Mesenchymal stem cell (in vitro differentiated cells and primary cell): ENCODE measurements at regions not wholly inside any gene's neighbourhood (a gene's known extent, or its start where the extent isn't known, plus 50 kb on each side); places are given as distances from the start of the nearest gene placed in this dataset.

Experiments
- DNase-seq: peaks from one replicate; pipeline ENCODE4 v3.0.0-alpha.2; 2013
- H2AFZ ChIP-seq: one replicate; pipeline ENCODE4 v1.6.1; 2013; ENCODE audit warnings: low read depth, mild to moderate bottlenecking, control low read depth, inconsistent platforms, low read length, moderate library complexity
- H2AK5ac ChIP-seq: 2 replicates; pipeline ENCODE4 v1.6.1; 2013; ENCODE audit warnings: low read length, moderate library complexity, mild to moderate bottlenecking, inconsistent platforms; ENCODE audit not compliant: severe bottlenecking
- H2BK120ac ChIP-seq: one replicate; pipeline ENCODE4 v1.6.1; 2013; ENCODE audit warnings: low read depth, mild to moderate bottlenecking, inconsistent platforms, low read length, moderate library complexity
- H2BK12ac ChIP-seq, 2 experiments: one replicate each; pipeline ENCODE4 v1.6.1; 2013; ENCODE audit warnings: inconsistent platforms in 2 of 2, low read length in 2 of 2, mild to moderate bottlenecking in 2 of 2, moderate library complexity in 2 of 2, control low read depth in 1 of 2
- H2BK15ac ChIP-seq: one replicate; pipeline ENCODE4 v1.6.1; 2013; ENCODE audit warnings: mild to moderate bottlenecking, low read depth, inconsistent platforms; ENCODE audit not compliant: poor library complexity, severe bottlenecking
- H2BK5ac ChIP-seq: 2 replicates; pipeline ENCODE4 v1.6.1; 2013; ENCODE audit warnings: low read depth, mild to moderate bottlenecking, low read length, control low read depth, inconsistent platforms; ENCODE audit not compliant: poor library complexity, severe bottlenecking
- H3K14ac ChIP-seq, 2 experiments: one replicate each; pipeline ENCODE4 v1.6.1; 2013; ENCODE audit warnings: inconsistent platforms in 2 of 2, low read length in 2 of 2, control low read depth in 1 of 2, mild to moderate bottlenecking in 1 of 2, moderate library complexity in 1 of 2
- H3K18ac ChIP-seq, 2 experiments: one replicate each; pipeline ENCODE4 v1.6.1; 2013; ENCODE audit warnings: inconsistent platforms in 2 of 2, low read length in 2 of 2, control low read depth in 1 of 2, low read depth in 1 of 2, mild to moderate bottlenecking in 1 of 2
- H3K23ac ChIP-seq, 2 experiments: one replicate each; pipeline ENCODE4 v1.6.1; 2013; ENCODE audit warnings: inconsistent platforms in 2 of 2, low read length in 2 of 2, mild to moderate bottlenecking in 2 of 2, moderate library complexity in 2 of 2, control low read depth in 1 of 2
- H3K27ac ChIP-seq: 2 replicates; pipeline ENCODE4 v1.5.1; 2013; ENCODE audit warnings: mild to moderate bottlenecking, moderate library complexity, low read length, control low read depth, inconsistent platforms; ENCODE audit not compliant: poor library complexity, severe bottlenecking
- H3K27me3 ChIP-seq, 2 experiments: 2 replicates each; pipeline versions ENCODE4 v1.6.1 to v1.7.0; 2013; ENCODE audit warnings: low read length in 2 of 2, mild to moderate bottlenecking in 2 of 2, moderate library complexity in 2 of 2, control low read depth in 1 of 2, inconsistent platforms in 1 of 2; ENCODE audit not compliant: control insufficient read depth in 1 of 2, insufficient read depth in 1 of 2
- H3K36me3 ChIP-seq, 2 experiments: 2 replicates each; pipeline versions ENCODE4 v1.6.1 to v1.7.0; 2013; ENCODE audit warnings: low read length in 2 of 2, control low read depth in 1 of 2, inconsistent platforms in 1 of 2, low read depth in 1 of 2, mild to moderate bottlenecking in 1 of 2; ENCODE audit not compliant: insufficient read depth in 2 of 2, control insufficient read depth in 1 of 2
- H3K4ac ChIP-seq, 2 experiments: one replicate each; pipeline ENCODE4 v1.6.1; 2013; ENCODE audit warnings: inconsistent platforms in 2 of 2, low read length in 2 of 2, mild to moderate bottlenecking in 2 of 2, moderate library complexity in 2 of 2, control low read depth in 1 of 2, low read depth in 1 of 2
- H3K4me1 ChIP-seq: 2 replicates; pipeline ENCODE4 v1.6.1; 2013; ENCODE audit warnings: low read depth, low read length, control low read depth; ENCODE audit not compliant: control insufficient read depth, insufficient read depth
- H3K4me2 ChIP-seq: 2 replicates; pipeline ENCODE4 v1.6.1; 2013; ENCODE audit warnings: low read length, mild to moderate bottlenecking, inconsistent platforms; ENCODE audit not compliant: poor library complexity, severe bottlenecking
- H3K4me3 ChIP-seq, 2 experiments: 2 replicates each; pipeline versions ENCODE4 v1.5.1 to v1.7.0; 2013; ENCODE audit warnings: low read length in 2 of 2, mild to moderate bottlenecking in 2 of 2, control low read depth in 1 of 2, low read depth in 1 of 2; ENCODE audit not compliant: insufficient read depth in 1 of 2
- H3K79me1 ChIP-seq: replicated peaks from 2 replicates; pipeline ENCODE4 v1.6.1; 2013; ENCODE audit warnings: mild to moderate bottlenecking, control low read depth, low read length, inconsistent platforms; ENCODE audit not compliant: poor library complexity, severe bottlenecking
- H3K9ac ChIP-seq: 2 replicates; pipeline ENCODE4 v1.7.0; 2013; ENCODE audit warnings: mild to moderate bottlenecking, low read length, moderate library complexity
- H3K9me3 ChIP-seq: 2 replicates; pipeline ENCODE4 v1.7.0; 2013; ENCODE audit warnings: mild to moderate bottlenecking, low read length; ENCODE audit not compliant: control insufficient read depth
- H4K8ac ChIP-seq: one replicate; pipeline ENCODE4 v1.6.1; 2013; ENCODE audit warnings: inconsistent platforms, mild to moderate bottlenecking, low read length, moderate library complexity
- H4K91ac ChIP-seq: one replicate; pipeline ENCODE4 v1.6.1; 2013; ENCODE audit warnings: mild to moderate bottlenecking, low read length, inconsistent platforms
- WGBS: methylation state at CpG from one replicate; pipeline ENCODE4 v1.1.7; 2013; ENCODE audit warnings: mixed read lengths; 5-methylcytosine and 5-hydroxymethylcytosine counted together

DNA sequence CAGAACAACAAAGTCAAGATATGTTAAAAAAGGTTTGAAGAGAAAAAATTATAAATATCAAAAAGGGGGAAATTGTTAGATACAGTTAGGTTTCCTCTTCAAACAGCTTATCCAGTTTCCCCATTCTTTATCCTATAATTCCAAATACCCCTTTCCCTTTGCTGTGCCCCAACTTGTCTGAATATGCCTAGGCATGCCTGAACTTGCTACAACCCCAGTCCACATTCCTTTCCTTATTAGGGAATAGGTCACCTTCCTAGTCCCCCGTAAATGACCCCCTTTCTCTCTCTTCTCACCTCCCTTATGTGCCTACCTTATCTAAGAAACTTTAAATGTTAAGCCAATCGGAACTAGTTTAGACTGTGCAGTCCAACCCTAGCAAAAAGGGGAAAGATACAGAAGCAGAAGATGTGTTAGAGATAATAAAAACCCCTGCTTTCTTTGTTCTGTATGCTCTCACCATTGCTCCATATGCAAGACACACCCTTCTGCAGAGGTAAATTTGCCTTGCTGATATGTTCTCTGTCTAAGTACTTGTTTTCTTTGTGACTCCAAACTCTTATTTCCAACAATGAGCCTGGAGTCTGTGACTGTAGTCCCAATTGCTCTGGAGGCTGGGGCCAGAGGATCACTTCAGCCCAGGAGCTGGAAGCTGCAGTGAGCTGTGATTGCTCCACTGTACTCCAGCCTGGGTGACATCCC, 810.1 kb downstream of the PLA2G4A start:
- no peak for DNase-seq
- 75% methylated on average over 1 of the region's 2 CpGs for WGBS
- no peak overlapping the region for H3K4me2 ChIP-seq

GRCh38 chr1:187641015-187641414, 812.3 kb downstream of the PLA2G4A start:
- Histone ChIP-seq H3K23ac (no peak overlapping the region), H3K79me1 (no peaks in the 10 kb centered on the region), H3K18ac (no peak overlapping the region), H2BK120ac (no peak overlapping the region), H2BK12ac (no peak overlapping the region), H2AK5ac (no peak overlapping the region), H3K9ac (no peak overlapping the region), H2BK5ac (no peak overlapping the region), H4K8ac (no peak overlapping the region), H3K36me3 (no peaks in the 10 kb centered on the region), H4K91ac (no peak overlapping the region), H3K4ac (no peak overlapping the region), H3K27ac (no peak overlapping the region), H2AFZ (no peak overlapping the region), H3K4me2 (no peak overlapping the region), H3K14ac (no peak overlapping the region), H3K4me1 (no peaks in the 10 kb centered on the region), H3K27me3 (no peaks in the 10 kb centered on the region), H3K4me3 (no peak overlapping the region), H3K9me3 (peaks cover 10% of the 10 kb centered on the region), H2BK15ac (no peak overlapping the region)
- WGBS, result 82% methylated on average over 5 of the region's 5 CpGs
- no peak for DNase-seq

More for the DNA sequence above, 810.1 kb downstream of the PLA2G4A start:
- Histone ChIP-seq H3K18ac (no peak overlapping the region), H3K4me1 (no peaks in the 10 kb centered on the region), H3K23ac (no peak overlapping the region), H2BK12ac (no peak overlapping the region), H3K4ac (no peak overlapping the region), H2BK120ac (no peak overlapping the region), H2AK5ac (no peak overlapping the region), H3K14ac (no peak overlapping the region), H3K4me3 (no peak overlapping the region), H3K27me3 (no peaks in the 10 kb centered on the region), H3K9me3 (peaks cover 7% of the 10 kb centered on the region), H3K79me1 (no peaks in the 10 kb centered on the region), H3K27ac (no peak overlapping the region), H4K91ac (no peak overlapping the region), H2BK15ac (no peak overlapping the region), H3K9ac (no peak overlapping the region), H2AFZ (no peak overlapping the region), H2BK5ac (no peak overlapping the region), H4K8ac (no peak overlapping the region), H3K36me3 (no peaks in the 10 kb centered on the region)

DNA sequence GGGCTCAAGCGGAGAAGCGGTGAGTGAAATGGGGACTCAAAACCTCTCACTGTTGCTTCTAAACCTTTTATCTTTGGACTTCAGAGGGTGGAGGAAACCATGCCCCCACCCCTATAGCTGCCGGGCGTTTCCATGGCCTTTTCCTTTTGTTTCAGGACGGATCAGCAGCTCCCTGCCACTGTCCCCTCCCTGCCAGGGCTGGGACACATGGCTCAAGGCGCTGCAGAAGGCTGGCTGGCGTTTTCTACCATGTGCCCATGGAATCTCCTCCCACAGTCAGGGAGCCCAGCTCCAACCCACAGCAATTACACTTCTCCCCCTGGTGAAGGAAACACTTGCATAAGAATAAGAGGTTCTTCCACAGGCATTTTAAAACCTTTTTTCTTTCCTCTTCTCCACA, 812.7 kb downstream of the PLA2G4A start:
- peak overlapping the region; percentile 19 for H4K8ac ChIP-seq
- no peak overlapping the region for H3K23ac ChIP-seq
- no peak overlapping the region for H3K27ac ChIP-seq
- H3K9me3 ChIP-seq, result peaks cover 10% of the 10 kb centered on the region
- no peak overlapping the region for H2AFZ ChIP-seq
- no peak overlapping the region for H2BK12ac ChIP-seq
- H3K4ac ChIP-seq, result no peak overlapping the region
- H4K91ac ChIP-seq, result no peak overlapping the region
- no peaks in the 10 kb centered on the region for H3K36me3 ChIP-seq
- no peak overlapping the region for H2BK5ac ChIP-seq
- no peaks in the 10 kb centered on the region for H3K4me1 ChIP-seq
- peak; percentile 18 for DNase-seq
- no peak overlapping the region for H2AK5ac ChIP-seq
- no peaks in the 10 kb centered on the region for H3K27me3 ChIP-seq
- no peak overlapping the region for H3K4me3 ChIP-seq
- H3K9ac ChIP-seq, result no peak overlapping the region
- H2BK120ac ChIP-seq, result no peak overlapping the region
- no peak overlapping the region for H3K14ac ChIP-seq
- H3K4me2 ChIP-seq, result no peak overlapping the region
- no peaks in the 10 kb centered on the region for H3K79me1 ChIP-seq
- 77% methylated on average over 7 of the region's 7 CpGs for WGBS
- H2BK15ac ChIP-seq, result no peak overlapping the region
- H3K18ac ChIP-seq, result no peak overlapping the region

DNA sequence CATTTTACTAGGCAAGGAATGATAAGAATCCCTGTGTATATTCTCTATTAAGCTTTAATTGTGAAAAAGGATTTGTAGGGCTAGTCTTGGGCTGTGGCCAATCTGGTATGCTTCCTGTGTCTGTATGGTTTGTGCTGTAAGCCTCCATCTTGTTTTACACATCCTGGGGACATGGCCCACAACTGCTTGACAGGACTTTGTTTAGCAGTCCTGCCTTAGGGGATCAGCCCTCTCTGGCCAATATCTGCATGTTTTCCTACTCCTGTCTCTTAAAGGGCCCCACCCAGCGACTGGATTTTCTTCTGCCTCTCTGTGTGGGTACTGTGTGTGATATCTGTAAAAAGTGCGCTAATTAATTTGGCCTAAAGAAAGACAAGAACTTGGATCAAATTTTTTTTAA, 813.2 kb downstream of the PLA2G4A start:
- Histone ChIP-seq H3K9ac (no peak overlapping the region), H3K4me2 (no peak overlapping the region), H3K14ac (no peak overlapping the region), H3K18ac (peak overlapping the region in 1 of 2 experiments; percentile 18), H2BK15ac (no peak overlapping the region), H3K27ac (no peak overlapping the region), H2BK5ac (no peak overlapping the region), H4K91ac (no peak overlapping the region), H3K4ac (no peak overlapping the region), H3K36me3 (no peaks in the 10 kb centered on the region), H3K4me1 (no peaks in the 10 kb centered on the region), H3K23ac (no peak overlapping the region), H2AK5ac (no peak overlapping the region), H2BK120ac (no peak overlapping the region), H3K27me3 (no peaks in the 10 kb centered on the region), H3K9me3 (peaks cover 10% of the 10 kb centered on the region), H3K4me3 (no peak overlapping the region), H2BK12ac (no peak overlapping the region), H3K79me1 (no peaks in the 10 kb centered on the region), H2AFZ (no peak overlapping the region), H4K8ac (no peak overlapping the region)
- DNase-seq, result no peak
- 84% methylated on average over 2 of the region's 2 CpGs for WGBS
